GM12878 (cell line): ENCODE measurements at regions not wholly inside any gene's neighbourhood (a gene's known extent, or its start where the extent isn't known, plus 50 kb on each side); places are given as distances from the start of the nearest gene placed in this dataset.

Source experiments
- CBFB ChIP-seq: IDR thresholded peaks from 2 replicates; pipeline ENCODE4 v1.6.1; 2016; ENCODE audit warnings: antibody characterized with exemption, low read depth
- CBX5 ChIP-seq: sonication (generic); IDR thresholded peaks from 2 replicates; pipeline ENCODE4 v1.6.1; 2016; ENCODE audit warnings: low read depth, moderate library complexity, mild to moderate bottlenecking, inconsistent platforms
- ZNF24 ChIP-seq: fragments of 450-650 bp; IDR thresholded peaks from 2 replicates; pipeline ENCODE4 v1.6.1; 2017; ENCODE audit warnings: antibody characterized with exemption, mild to moderate bottlenecking
- TF ChIP-seq, protein P1 (sequence below), 3 experiments: IDR thresholded peaks in 2 of 3; conservative IDR thresholded peaks in 1 of 3; 2 replicates each; pipeline ENCODE4 v1.5.1; 2011; ENCODE audit warnings: low read depth in 3 of 3, low read length in 3 of 3, mild to moderate bottlenecking in 3 of 3, control low read depth in 2 of 3, moderate library complexity in 2 of 3, inconsistent platforms in 1 of 3, mixed read lengths in 1 of 3; ENCODE audit not compliant: control insufficient read depth in 2 of 3, insufficient read depth in 1 of 3; ENCODE audit errors: extremely low read depth in 1 of 3

DNA sequence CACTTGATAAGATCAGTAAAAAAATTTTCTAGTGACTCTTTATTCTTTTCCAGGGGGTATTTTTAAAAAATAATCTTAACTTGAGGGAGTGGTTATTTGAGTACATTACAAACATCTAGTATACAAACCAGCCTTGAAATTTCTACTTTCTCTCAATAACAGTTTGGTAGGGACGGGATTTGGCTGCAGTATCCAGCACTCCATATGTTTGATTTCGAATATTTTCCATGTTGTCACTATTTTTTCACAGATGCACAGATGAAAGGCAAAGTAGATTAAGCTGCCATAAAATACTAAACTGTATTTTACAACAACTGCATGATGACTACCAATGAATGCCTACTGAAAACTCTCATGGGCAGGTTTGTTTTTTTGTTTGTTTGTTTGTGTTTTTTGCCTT is 225.0 kb downstream of the COX7B2 start:
- TF ChIP-seq, protein P1, sequence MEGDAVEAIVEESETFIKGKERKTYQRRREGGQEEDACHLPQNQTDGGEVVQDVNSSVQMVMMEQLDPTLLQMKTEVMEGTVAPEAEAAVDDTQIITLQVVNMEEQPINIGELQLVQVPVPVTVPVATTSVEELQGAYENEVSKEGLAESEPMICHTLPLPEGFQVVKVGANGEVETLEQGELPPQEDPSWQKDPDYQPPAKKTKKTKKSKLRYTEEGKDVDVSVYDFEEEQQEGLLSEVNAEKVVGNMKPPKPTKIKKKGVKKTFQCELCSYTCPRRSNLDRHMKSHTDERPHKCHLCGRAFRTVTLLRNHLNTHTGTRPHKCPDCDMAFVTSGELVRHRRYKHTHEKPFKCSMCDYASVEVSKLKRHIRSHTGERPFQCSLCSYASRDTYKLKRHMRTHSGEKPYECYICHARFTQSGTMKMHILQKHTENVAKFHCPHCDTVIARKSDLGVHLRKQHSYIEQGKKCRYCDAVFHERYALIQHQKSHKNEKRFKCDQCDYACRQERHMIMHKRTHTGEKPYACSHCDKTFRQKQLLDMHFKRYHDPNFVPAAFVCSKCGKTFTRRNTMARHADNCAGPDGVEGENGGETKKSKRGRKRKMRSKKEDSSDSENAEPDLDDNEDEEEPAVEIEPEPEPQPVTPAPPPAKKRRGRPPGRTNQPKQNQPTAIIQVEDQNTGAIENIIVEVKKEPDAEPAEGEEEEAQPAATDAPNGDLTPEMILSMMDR (IDR thresholded peaks at IDR 0.05 in 2 of 3, conservative IDR thresholded peaks at IDR 0.05 in 1 of 3; ENCODE audit: control insufficient read depth in 2 of 3, extremely low read depth in 1 of 3, insufficient read depth in 1 of 3, low read depth in 3 of 3, low read length in 3 of 3): no peak
- TF ChIP-seq CBX5: no peak
- TF ChIP-seq CBFB: no peak
- no peak for TF ChIP-seq ZNF24
